SKM-1 treated with dmso at 0.1 percent for 144 hours (cell line): ENCODE measurements at regions not wholly inside any gene's neighbourhood (a gene's known extent, or its start where the extent isn't known, plus 50 kb on each side); places are given as distances from the start of the nearest gene placed in this dataset.

ENCODE experiments used
- DNase-seq: peaks from one replicate; lab custom pipeline; 2025; ENCODE audit not compliant: unreplicated experiment; lab: John Stamatoyannopoulos, UW

DNA sequence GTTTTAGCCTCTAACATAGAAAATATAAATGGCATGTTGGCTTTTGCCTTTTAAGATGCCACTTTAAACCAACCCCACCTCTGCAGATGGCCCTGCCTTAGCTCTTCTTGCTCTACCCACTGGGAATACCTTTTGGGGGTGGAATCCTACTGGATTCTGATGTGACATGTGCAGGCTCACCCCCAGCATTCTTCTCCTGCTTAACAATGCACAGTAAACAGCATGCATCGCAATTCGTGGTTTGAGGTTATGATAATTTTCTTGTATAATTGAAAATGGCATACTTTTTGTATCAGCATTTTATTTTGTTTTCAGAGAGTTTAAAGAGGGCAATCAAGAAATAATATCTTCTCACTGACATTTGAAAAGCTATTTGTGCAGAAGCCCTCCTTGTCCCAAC is 167.9 kb downstream of the AREG start:
- DNase-seq: no peak

- DNase-seq: no peak
These were observed 168.3 kb downstream of the AREG start for GRCh38 chr4:74613266-74613665.

GRCh38 chr4:74615411-74615810 is 170.5 kb downstream of the AREG start:
- DNase-seq: no peak

DNA sequence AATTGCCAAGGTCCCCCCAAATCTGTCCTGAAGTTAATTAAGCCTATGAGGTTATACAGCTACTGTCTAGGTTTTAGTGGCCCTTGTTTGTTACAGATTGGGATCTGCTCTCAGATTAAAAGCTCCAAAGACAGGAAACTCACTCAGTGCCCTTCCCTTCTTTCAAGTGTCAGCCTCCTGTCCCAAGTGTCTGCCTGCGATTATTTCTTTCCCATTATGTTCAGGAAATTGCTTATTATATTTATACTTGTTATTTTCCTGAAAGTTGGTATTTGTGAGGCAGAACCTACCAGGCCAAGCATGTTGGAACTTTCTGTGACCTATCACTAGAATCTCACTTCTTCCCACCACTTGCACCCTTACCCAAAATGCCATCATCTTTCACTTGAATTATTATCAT is 173.2 kb downstream of the AREG start:
- DNase-seq: no peak

- DNase-seq: no peak
These were observed 173.7 kb downstream of the AREG start for GRCh38 chr4:74618659-74619058.

GRCh38 chr4:74619931-74620702 is 174.2 kb downstream of the BTC start:
- no peak for DNase-seq

- DNase-seq: no peak
These were observed 172.7 kb downstream of the BTC start for GRCh38 chr4:74621616-74622015.

DNA sequence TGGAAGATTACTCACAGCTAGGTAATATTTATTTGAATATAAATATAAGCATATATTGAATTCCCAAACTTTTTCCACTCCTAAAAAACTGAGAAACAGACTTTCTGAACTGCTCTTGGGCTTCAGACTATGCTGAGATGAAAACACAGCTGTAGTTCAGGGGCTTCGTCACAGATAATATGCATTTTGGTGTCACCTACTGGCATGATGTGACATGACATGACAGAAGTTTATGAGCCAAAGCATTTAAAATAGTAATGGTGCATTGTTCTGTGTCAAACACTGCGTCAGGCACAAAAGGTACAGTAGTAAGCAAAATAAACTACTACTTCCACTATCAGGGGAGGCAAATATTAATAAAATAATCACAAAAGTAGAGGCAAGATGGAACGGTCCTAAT is 171.3 kb downstream of the BTC start:
- DNase-seq: peak; percentile 26

DNA sequence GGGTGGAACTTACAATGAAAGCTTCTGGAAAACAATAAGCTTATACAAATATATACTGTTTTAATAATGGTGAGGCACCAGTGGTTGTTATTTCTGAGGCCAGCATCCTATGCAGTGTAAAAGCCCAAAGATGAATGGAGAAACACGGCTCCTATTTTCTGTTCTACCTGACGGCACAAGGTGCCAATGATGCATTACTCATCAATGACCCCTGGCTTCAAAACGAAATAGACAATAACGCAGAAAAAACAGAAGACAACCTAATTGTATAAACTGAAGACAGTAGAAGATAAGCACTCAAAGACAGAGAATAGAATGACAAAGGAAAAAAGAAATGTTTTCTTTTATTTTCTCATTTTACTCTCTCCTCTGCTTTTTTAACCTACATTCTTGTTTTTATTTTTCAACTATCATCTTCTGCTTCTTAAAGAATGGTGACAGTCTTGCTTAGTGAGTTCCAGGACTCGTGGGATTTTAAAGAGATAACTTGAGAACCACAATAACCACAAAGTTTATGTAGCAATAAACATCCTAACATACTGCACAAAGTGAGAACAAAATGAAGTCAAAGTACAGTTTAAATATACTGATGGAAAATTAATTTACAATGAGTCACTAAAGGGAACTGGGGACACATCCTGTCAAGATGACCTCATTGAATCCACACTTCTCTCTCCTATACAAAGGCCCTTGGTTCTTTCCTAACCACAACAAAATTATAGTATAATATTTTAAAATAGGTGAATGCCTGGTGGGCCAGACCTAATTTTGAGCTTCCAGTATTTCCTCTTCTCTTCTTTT is 169.8 kb downstream of the BTC start:
- peak; percentile 50 for DNase-seq

DNA sequence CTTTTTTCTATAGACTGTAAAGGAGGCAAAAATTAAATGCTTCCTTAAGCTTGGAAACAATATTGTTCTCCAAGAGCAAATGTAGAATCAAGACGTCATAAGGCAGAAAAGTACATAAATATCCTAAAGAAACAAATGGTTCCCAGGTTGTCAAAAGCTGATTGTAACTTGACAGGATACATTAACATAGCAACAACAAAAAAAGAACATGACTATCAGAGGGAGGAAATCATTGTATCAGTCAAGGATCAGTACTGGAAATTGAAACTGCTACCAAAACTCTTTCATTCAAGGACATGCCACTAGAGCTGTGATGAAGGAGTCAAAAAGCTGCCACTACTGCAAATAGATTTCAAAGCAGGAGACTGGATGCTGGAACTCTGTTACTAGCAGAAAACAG is 168.3 kb downstream of the BTC start:
- DNase-seq: no peak

GRCh38 chr4:74627093-74627492 is 167.2 kb downstream of the BTC start:
- no peak for DNase-seq

- no peak for DNase-seq
These were observed 166.8 kb downstream of the BTC start for GRCh38 chr4:74627504-74627903.

GRCh38 chr4:74628852-74629620 is 165.3 kb downstream of the BTC start:
- peak; percentile 80 for DNase-seq

GRCh38 chr4:74630551-74630950 is 163.8 kb downstream of the BTC start:
- no peak for DNase-seq

GRCh38 chr4:74631338-74631737 is 163.0 kb downstream of the BTC start:
- no peak for DNase-seq

- no peak for DNase-seq
These were observed 162.3 kb downstream of the BTC start for GRCh38 chr4:74631988-74632387.

DNA sequence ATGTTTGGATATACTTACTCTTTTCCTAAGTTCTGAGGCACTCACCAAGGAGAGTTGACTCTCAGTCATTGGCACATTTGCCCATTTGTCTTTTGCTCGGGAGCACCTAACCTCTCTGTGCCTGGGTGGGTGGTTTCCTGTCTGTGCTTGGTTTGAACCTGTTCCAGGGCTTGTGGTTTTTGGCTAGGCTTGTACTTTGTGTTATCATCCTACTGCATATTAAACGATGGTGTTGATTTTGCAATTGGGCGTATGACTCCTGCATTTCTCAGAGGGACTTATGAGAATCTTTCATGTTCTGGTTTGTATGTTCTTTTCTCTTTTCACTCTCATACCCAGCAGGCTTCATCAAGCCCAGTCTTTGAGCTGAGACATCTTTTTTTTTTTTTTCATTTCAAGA is 161.7 kb downstream of the BTC start:
- DNase-seq: peak; percentile 29

- no peak for DNase-seq
These were observed 159.2 kb downstream of the BTC start for GRCh38 chr4:74635074-74635473.

- DNase-seq: no peak
These were observed 158.7 kb downstream of the BTC start for GRCh38 chr4:74635490-74636123.

DNA sequence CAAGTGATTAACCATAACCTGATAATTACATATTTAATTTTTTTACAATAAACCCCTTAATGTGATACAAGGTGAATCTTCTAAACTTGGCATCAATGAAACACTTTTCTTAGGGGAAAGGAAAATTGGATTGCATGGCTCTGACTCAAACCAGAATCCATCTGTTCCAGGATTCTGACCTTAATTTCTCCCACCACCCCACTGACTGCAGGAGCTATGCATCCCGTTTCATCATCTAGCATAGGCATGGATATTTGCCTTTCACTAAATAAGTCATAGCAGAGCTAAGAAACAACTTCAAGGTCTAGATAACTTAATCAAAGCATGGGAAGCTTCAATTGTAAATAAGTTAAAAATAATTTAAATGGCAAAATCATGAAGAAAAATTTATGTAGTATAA is 156.3 kb downstream of the BTC start:
- no peak for DNase-seq

DNA sequence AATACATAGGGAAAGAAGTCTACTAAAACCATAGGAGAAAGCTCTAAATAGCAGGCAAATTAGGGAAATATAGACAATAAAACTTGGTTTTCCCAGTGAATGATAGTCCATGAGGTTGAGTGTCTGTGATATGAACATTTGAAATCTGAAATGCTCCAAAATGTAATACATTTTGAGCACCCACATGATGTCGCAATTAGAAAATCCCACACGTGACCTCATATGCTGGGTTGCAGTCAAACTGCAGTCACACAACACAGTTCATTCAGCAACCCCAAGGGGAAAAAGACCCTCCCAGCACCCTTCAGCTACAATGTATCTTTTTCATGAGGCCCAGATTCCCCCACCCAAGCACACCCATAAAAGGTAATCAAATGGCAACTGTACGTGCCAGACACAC is 155.6 kb downstream of the BTC start:
- no peak for DNase-seq
